ENCODE measurements at regions not wholly inside any gene's neighbourhood (a gene's known extent, or its start where the extent isn't known, plus 50 kb on each side); places are given as distances from the start of the nearest gene placed in this dataset.
"Not testable (repeated sequence)": the region's sequence is repeated elsewhere in the genome, so short reads cannot be mapped to it uniquely, and the experiment has no call there.

DNA sequence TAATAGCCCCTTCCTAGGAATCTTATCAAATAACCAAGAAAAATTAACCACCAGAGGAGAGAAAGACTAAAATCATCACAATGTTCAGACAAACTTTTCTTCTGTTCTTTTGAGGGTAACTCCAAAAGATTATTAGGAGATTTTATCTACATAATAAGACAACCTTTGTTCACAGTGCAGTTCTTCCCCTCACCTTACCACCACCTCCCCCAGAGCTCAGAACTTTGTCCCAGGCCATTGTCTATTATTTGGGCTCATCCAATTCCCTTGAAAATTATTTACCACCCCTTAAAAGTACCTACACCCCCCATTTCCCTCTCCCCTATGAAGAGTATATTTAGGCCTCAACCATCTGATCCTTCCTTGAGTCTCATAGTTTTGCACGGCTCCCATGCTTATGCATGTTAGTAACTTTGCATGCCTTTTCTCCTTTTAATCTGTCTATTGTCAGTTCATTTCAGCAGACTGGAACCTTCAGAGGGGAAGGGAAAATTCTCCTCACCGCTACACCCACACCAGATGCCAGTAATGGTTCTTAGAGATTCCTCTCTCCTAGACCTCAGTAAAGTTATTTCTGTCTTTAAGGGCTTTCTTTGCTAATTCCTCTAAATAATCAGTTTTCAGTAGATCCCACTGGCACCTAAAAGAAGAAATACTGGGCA lies 234.9 kb downstream of the SKIDA1 start:
- DNase-seq (ENCODE audit: low spot score) = no peak

DNA sequence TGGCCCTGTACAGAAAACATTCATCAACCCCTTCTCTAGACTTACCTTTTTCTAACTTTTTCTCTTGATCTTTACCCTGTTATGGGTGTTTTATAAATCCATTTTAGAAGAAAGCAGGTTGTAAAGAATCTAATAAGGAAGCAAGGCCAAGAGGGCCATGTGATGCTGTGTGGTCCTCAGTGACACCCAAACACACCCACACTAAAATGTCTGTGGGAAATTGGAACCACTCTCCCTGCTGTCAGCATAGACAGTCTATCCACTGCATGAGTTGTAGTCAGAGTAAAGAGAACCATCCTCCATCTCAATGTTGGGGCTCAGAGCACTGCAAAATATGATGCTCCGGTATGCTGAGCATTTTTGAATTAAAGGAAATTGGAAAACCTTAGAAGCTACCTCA lies 235.5 kb downstream of the SKIDA1 start:
- DNase-seq (ENCODE audit: low spot score) = no peak

DNA sequence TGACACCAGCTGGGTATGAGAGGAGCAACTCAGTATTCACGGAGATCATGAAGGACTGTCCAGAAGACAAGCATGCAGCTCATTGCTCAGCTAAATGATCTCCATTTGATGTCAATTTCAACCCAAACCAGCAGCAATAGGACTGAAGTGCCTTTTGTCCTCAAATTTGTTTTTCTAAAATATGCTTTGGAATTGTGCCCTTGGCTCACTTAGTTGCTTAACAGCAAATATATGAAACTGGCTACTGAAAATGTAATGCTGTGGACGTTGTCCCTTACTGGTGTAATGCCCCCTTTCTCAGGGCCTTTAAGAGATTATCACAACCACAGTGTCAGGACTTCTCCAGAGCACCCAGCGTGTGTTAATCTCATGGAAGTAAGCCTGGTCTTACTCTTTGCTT lies 236.2 kb downstream of the SKIDA1 start:
- DNase-seq (ENCODE audit: low spot score) = no peak

DNA sequence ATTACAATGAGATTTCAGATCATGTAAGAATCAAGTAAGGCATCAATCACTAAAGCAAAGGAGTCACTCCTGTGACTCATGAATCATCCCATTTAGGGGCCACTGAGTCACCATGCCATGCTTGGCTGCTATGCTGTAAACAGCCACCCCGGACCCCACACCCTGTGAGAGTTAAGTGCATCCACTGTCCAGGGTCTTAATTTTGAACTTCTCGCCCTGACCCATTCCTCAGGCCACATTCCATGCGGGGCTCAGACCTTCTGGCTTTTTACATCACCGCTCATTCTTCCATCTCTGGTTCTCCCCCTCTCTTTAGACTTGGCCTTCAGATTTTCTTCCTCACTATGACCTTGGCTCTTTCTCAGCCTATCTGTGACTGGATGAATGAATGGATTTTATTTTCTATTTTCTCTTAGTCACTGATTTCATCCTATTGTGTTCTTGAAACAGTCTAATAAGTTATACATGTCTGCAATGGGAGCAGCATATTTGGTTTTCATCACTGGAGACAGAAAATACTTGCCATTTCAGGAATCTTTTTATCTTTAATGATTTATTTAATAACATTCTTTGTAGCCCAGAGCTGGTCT lies 239.6 kb downstream of the SKIDA1 start:
- DNase-seq (ENCODE audit: low spot score) = no peak

DNA sequence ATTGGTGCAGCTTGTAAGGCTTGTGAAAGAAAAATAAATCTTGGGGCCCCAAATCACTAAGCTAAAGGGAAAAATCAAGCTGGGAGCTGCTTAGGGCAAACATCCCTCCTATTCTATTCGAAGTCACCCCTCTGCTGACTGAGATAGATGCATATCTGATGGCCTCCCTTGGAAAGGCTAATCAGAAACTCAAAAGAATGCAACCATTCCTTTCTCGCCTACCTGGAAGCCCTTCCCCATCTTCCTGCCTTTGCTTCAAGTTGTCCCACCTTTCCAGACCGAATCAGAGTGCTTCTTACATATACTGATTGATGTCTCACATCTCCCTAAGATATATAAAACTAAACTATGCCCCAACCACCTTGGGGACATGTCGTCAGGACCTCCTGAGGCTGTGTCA lies 240.3 kb downstream of the SKIDA1 start:
- DNase-seq (ENCODE audit: low spot score) = no peak

DNA sequence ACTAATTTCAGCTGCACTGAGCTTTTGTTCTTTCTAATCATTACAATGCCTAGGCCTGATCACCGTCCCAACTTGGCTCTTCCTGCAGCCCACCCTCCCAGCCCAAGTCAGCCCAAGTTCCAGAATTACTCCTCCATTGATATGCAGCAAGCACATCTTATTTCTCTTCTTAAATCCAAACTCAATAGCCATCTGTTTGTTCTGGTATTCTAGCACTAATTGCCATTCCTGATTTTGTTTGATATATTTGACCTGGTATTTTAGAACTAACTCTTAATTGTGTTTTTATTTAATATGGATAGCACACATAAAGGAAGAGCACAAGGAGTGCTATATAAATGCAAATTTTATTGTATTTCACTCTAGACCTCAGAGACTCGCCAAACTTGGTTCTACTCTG lies 241.2 kb downstream of the SKIDA1 start:
- DNase-seq (ENCODE audit: low spot score) = no peak

DNA sequence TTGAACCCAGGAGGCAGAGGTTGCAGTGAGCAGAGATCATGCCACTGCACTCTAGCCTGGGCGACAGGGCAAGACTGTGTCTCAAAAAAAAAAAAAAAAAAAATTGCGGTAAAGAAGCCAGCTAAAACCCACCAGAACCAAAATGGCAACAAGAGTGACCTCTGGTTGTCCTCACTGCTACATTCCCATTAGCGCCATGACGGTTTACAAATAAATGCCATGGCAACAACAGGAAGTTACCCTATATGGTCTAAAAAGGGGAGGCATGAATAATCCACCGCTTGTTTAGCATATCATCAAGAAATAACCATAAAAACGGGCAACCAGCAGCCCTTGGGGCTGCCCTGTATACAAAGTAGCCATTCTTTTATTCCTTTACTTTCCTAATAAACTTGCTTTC lies 242.4 kb downstream of the SKIDA1 start:
- DNase-seq (ENCODE audit: low spot score) = not testable (repeated sequence)

DNA sequence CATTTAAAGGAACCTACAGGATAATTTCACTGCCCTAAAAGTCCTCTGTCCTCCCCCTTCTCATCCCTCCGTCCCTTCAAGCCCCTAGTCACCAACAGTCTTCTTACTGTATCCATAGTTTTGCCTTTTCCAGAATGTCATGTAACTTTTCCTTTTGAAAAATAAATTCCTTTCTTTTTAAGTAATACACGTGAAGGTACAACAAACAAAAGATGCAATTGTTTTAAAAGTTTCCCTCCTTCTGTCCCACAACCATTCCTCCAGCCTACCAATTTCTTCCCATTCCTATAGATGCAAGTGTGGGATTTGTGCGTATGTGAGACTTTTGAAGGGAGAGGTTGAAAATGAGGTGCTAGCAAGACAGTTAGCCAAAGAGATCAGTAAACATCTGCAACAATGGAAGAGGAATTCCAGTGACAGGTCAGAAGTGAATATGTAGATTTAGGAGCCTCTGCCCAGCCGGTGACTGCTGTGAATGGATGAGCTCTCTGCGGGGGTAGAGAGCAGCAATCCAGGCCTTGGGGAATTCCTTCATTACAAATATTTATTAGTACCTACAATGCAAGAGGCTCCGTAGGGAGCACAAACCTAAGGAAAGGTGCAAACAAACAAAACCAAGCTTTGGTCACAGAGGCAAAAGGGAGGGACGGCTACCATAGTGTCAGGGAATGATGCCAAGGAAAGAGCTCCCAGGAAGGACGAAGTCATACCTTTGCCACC lies 243.6 kb downstream of the SKIDA1 start:
- no peak for DNase-seq (ENCODE audit: low spot score)

DNA sequence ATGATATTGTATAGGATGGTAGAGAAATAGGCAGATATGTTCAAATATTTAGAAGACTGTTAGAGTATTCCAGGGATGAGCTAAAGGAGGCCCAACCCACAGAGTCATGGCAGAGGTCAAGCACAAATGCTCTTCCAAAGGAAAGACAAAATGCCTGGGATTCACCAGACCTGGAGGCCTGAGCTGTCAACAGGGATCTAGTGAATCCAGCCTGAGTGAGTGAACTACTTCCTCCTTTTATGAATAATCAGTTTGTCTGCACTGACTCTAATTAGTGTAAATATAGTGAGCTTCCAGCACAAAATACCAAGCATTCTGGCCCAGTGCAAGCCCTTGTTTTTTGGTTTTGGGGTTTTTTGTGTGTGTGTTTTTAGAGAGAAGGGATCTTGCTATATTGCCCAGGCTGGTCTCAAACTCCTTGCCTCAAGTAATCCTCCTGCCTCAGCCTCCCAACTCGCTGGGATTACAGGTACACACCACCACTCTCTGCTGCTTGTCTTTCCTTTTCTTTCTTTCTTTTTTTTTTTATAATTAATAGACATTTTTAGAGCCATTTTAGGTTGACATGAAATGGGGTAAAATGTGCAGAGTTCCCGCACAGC lies 244.4 kb downstream of the SKIDA1 start:
- DNase-seq (ENCODE audit: low spot score) = no peak

DNA sequence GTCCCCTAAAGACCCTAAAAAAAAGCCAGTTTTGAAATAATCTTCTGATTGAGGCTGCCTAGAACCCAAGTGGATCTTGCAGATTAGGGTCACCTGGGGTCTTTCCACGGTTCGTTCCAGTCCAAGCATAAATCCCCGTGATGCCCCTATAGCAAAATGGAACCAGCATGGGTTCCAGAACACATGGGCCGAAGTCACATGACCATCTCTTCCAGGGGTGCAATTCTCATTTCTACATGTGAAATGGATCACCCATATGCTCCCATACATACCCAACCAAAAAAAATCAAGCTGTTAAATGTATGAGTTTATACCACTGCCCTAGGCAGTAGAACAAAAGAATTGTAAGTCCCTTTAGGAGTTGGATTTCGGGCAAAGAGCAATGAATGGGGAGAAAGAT lies 245.4 kb downstream of the SKIDA1 start:
- DNase-seq (ENCODE audit: low spot score) = no peak

DNA sequence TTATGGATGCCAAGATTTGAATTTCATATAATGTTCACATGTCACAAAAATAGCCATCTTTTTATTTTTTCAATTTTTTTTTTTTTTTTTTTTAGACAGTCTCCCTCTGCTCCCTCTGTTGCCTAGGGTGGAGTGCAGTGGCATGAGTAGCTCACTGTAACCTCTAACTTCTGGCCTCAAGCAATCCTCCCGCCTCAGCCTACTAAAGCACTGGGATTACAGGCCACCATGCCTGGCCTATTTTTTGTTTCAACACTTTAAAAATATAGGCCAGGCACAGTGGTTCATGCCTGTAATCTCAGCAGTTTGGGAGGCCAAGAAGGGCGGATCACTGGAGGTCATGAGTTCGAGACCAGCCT lies 246.3 kb downstream of the SKIDA1 start:
- no peak for DNase-seq (ENCODE audit: low spot score)

DNA sequence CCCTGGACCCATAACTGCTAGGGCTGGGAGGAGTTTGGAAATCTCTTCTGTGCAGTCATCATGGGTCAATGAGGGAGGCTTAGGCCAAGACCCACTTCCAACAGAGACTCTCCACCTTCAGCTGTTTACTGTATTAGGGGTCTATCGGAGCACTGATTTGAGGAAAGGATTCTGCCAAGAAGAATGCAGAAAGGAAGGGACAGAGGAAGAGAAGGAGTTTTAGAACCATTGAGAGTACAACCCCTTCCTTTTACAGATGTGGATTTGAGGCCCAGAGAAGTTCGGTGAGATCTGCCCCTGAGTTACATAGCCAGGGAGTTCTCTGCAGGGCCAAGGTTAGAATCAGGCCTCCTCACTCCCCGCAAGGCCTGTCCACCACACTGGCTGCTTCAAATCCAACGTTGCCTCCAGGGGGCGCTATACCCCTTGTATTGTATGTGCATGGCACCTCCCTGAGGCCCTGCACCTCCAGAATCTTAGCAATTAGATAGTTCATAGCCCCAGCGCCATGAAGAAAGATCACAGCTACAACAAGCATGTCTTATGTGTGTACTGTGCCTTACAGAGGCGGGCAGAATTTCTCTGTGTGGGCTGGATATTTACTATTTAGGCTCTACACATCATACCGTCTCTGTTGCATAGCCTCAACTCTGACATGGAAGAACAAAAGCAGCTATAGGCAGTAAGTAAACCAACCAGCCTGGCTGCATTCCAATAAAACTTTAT lies 246.8 kb downstream of the SKIDA1 start:
- DNase-seq (ENCODE audit: low spot score) = peak; percentile 91

DNA sequence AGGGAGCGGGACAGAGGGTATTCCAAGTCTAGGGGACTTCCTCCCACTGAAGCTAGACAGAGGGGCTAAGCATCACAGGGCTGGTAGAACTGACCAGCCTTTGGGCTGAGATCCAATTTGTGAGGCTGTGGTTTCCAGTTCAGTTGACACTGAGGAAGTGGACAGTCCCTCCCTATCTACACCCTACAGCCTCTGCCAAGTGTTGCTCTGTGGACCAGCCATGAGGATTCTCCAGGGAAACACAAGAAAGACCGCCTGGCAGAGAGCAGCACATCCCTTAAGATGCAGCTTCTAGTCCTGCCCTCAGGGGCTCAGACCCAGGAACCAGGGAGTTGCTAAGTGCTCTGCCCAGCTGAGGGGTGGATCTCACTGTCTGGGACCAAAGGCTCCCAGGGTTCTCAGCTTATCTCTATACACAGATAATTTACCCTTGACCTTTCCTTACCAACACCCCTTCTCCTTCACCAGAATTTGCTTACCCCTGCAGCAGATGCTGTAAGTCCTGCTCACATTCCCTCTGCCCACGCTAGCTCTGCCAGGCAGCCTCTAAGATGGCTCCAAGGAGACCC lies 252.0 kb downstream of the SKIDA1 start:
- DNase-seq (ENCODE audit: low spot score) = no peak

DNA sequence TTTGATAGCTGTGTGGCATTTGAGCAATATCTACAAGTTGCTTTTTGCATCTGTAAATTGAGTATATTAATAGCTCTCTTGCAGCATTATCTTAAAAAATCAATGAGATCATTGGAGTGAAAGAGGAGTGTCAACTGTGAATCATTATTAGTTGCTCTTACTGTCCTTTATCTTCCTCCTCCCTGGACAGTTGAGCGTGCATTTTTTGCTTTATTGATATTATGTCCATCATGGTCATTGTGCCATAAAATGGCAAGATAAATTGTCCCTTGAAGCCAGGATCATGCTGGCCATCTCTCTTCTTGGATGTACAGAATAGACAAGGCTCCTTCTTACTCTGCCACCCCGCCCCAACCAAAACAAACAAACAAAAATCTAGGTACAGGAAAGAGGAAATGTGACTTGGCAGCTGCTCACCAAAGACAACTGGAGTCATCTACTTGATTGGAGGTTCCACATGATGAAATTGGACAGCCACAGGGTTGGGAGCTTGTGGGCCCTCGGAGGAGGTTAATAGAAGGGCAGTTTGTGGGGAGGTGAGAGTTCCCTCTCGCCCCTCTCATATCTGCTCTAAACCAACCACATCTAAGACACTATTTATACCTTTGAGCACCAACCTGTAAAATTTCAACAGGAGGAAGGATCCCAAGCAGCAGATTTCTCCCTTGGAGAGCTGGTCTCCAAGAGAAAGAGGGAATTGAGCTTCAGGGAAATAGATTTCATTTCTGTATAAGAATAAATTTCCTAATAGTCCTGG lies 252.7 kb downstream of the SKIDA1 start:
- no peak for DNase-seq (ENCODE audit: low spot score)

DNA sequence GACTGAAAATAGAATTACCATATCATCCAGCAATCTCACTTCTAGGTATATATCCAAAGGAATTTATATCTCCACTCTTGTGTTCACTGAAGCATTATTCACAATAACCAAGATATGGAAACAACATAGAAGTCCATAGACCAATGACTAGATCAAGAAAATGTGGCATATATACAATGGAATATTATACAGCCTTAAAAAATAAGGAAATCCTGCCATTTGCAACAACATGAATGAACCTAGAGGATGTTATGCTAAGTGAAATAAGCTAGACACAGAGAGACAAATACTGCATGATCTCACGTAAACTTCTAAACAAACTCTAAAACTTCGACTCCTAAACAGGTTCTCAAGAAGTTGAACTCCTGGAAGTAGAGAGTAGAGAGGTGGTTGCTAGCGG lies 254.5 kb downstream of the SKIDA1 start:
- DNase-seq (ENCODE audit: low spot score) = no peak

DNA sequence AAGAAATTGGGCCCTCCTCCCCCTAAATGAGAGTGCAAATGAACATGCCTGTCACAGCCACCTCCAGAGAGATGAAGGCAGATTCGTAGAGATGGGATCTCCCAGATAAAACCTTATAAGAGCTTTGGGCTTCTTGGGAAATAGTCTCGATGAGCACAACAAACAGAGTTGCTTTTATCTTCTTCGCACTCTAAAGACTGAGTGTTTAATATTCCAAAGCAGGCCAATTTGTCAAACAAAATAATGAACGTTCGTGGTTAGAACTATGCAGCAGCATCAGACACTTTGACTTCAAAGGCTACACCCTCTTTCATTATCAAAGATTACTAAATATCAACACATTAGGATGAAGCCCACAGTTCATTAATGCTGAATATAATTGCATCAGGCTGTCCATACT lies 256.2 kb downstream of the SKIDA1 start:
- DNase-seq (ENCODE audit: low spot score) = no peak

DNA sequence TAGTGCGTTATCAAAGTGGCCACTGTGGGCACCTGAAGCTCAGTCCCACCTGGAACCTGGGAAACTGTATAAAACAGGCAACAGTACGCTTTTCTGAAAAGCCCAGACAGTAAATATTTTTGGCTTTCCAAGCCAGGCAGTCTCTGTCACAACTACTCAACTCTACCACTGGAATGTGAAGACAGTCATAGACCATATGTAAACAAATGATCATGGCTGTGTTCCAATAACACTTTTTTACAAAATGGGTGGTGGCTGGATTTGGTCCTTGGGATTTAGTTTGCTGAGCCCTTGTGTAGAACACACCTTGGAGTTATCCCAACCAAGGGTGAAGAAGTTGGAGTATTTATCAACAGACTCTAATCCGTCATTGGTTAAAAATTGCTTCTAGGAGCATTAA lies 259.9 kb downstream of the SKIDA1 start:
- DNase-seq (ENCODE audit: low spot score) = no peak

DNA sequence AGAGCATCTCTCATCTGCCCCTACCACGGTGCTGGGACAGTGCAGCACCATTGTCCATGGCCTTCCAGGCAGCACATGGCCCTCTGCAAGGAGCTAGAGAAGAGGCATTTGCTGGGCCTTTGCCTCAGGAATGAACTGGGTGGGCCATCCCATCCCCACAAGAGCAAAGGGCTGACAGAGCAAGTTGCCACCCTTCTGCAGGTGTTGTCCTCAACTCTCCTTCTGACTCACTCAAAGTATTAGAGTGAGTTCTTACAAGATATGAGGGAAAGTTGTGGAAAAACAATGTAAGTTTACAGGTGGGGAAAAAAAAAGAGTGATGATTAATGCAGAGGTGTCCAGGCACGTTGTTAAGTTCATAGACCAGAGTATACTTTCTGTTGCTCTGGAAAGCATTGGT lies 261.2 kb downstream of the SKIDA1 start:
- DNase-seq (ENCODE audit: low spot score) = no peak

DNA sequence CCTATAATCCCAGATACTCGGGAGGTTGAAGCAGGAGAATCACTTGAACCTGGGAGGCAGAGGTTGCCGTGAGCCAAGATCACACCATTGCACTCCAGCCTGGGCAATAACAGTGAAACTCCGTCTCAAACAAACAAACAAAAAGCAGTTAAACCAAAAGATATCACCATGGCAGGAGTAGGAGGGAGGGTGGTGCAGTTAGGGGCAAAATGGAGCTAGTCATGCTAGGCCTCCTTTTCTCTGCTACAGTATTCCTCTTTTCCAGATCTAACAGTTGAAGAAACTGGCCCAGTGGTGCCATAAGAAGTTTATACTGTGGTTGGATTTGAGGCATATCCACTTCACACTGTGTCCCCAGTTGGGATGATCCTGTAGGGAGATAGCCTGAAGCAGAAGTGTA lies 261.6 kb downstream of the SKIDA1 start:
- DNase-seq (ENCODE audit: low spot score) = no peak

DNA sequence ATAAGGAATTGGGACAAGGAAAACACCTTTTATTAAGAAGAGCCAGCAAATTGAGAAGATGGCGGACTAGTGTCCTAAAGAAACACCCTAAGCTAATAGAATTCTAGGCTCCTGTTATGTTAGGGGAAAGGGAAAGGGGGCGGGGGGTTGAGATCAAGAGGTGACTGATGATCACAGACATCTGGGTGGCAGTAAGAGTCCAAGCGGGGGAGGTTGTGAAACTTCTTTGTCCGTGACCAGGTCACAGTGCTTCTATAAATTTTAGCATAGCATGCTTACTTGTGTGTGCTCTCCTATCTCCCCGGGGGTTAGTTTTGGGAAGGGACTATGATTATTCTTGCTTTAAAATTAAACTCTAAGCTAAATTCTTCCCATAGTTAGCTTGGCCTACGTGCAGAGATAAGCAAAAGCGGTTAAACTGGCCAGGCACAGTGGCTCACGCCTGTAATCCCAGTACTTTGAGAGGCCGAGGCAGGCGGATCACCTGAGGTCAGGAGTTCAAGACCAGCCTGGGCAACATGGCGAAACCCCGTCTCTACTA lies 262.1 kb downstream of the SKIDA1 start:
- no peak for DNase-seq (ENCODE audit: low spot score)

DNA sequence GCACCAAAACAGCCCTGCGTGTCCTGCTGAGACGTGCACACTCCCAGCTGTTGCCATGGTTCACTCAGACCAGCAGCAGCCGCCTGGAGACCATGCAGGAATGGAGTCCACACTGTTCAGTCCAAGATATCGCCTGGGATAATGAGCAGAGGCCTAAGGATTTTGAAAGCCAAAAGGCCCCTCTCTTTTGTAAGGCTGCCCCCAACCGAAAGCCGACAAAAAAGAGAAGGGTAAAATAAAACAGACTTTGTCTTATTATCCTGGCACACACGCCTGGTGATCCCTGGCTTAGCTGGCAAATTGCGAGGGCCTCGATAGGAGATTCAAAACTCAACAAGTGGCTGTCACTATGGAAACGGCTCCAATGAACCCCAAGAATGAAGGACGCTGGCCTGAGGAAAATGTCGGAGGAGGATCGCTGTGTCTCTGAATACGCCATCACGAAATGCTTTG lies 263.6 kb downstream of the SKIDA1 start:
- DNase-seq (ENCODE audit: low spot score) = no peak
